A673 (cell line): ENCODE measurements at regions not wholly inside any gene's neighbourhood (a gene's known extent, or its start where the extent isn't known, plus 50 kb on each side); places are given as distances from the start of the nearest gene placed in this dataset.

ENCODE experiments used
- BruUV-seq: library from RNA; stranded (reverse); fragments of 400-500 nt; replicated peaks from 2 replicates; lab custom pipeline; 2021; lab: Mats Ljungman, UMichigan
- CTCF ChIA-PET: fragments of 300-600 bp; sonication (Branson Sonifier 250); formaldehyde crosslinking; loops from one replicate; lab custom pipeline; 2022; ENCODE audit warnings: antibody characterized with exemption; lab: Charles Lee
- POLR2A ChIA-PET: fragments of 300-600 bp; sonication (Branson Sonifier 250); formaldehyde crosslinking; loops from one replicate; lab custom pipeline; 2022; ENCODE audit warnings: antibody characterized with exemption; ENCODE audit not compliant: low non-redundant PET; lab: Charles Lee
- DNase-seq: peaks from one replicate; pipeline ENCODE4 v3.0.0-alpha.2; 2015; ENCODE audit warnings: low spot score
- H3K27ac ChIP-seq: fragments of 200-600 bp; sonication (generic); 2 replicates; pipeline ENCODE4 v1.5.1; 2016; ENCODE audit warnings: mixed run types, low read depth, mild to moderate bottlenecking, mixed read lengths, antibody characterized with exemption, low read length; ENCODE audit not compliant: poor library complexity, severe bottlenecking
- H3K27me3 ChIP-seq: fragments of 200-600 bp; sonication (generic); replicated peaks from 2 replicates; pipeline ENCODE4 v1.6.1; 2017; ENCODE audit warnings: mixed run types, low read depth, mild to moderate bottlenecking, mixed read lengths, antibody characterized with exemption, low read length; ENCODE audit not compliant: insufficient read depth, poor library complexity
- H3K36me3 ChIP-seq: fragments of 200-600 bp; sonication (generic); 2 replicates; pipeline ENCODE4 v1.6.1; 2016; ENCODE audit warnings: mixed run types, mild to moderate bottlenecking, mixed read lengths, antibody characterized with exemption, low read length; ENCODE audit not compliant: insufficient read depth, poor library complexity, severe bottlenecking
- H3K4me1 ChIP-seq: fragments of 200-600 bp; sonication (generic); 2 replicates; pipeline ENCODE4 v1.6.1; 2017; ENCODE audit warnings: mixed run types, mild to moderate bottlenecking, mixed read lengths, antibody characterized with exemption, low read length; ENCODE audit not compliant: insufficient read depth, poor library complexity, severe bottlenecking
- H3K4me3 ChIP-seq: fragments of 200-600 bp; sonication (generic); 2 replicates; pipeline ENCODE4 v1.5.1; 2016; ENCODE audit warnings: low read depth, mixed run types, mild to moderate bottlenecking, mixed read lengths, low read length; ENCODE audit not compliant: poor library complexity, severe bottlenecking
- H3K9me3 ChIP-seq: fragments of 200-600 bp; sonication (generic); 2 replicates; pipeline ENCODE4 v1.6.1; 2016; ENCODE audit warnings: mixed run types, low read depth, mild to moderate bottlenecking, mixed read lengths, antibody characterized with exemption, low read length; ENCODE audit not compliant: poor library complexity, severe bottlenecking
- CTCF ChIP-seq: fragments of 300-800, 200-600 bp; sonication (generic); conservative IDR thresholded peaks from 2 replicates; pipeline ENCODE4 v1.5.1; 2017; ENCODE audit warnings: low read depth, mild to moderate bottlenecking, antibody characterized with exemption, low read length, moderate library complexity, mixed read lengths
- EZH2 ChIP-seq: fragments of 200-600 bp; sonication (generic); IDR thresholded peaks from 2 replicates; pipeline ENCODE4 v1.6.1; 2017; ENCODE audit warnings: borderline replicate concordance, low read depth, mild to moderate bottlenecking, mixed read lengths, antibody characterized with exemption, low read length; ENCODE audit not compliant: poor library complexity, severe bottlenecking
- intact Hi-C: fragments of 100-400 bp; cut with micrococcal nuclease; formaldehyde crosslinking; loops from one replicate; pipeline ENCODE4 v1.10.0; 2022; ENCODE audit not compliant: unreplicated experiment

- POLR2A ChIA-PET, result no interaction called here
- no peak for TF ChIP-seq CTCF
- no peak for TF ChIP-seq EZH2
- Histone ChIP-seq H3K4me1 (no peaks in the 10 kb centered on the region), H3K36me3 (no peaks in the 10 kb centered on the region), H3K9me3 (no peaks in the 10 kb centered on the region), H3K27me3 (no peaks in the 10 kb centered on the region), H3K27ac (no peak overlapping the region), H3K4me3 (no peak overlapping the region)
- BruUV-seq, result no TSS peak
- CTCF ChIA-PET, result no interaction called here
- intact Hi-C loops, result no loop called here
- DNase-seq, result no peak
These were observed 475.6 kb downstream of the KLF12 start for GRCh38 chr13:73658639-73659038.

GRCh38 chr13:73657821-73658540, 476.2 kb downstream of the KLF12 start:
- DNase-seq, result peak; percentile 39
- CTCF ChIA-PET, result no interaction called here
- H3K4me1 ChIP-seq, result no peaks in the 10 kb centered on the region
- BruUV-seq, result no TSS peak
- H3K27ac ChIP-seq, result no peak overlapping the region
- TF ChIP-seq CTCF (no peak), EZH2 (no peak)
- intact Hi-C loops, result no loop called here
- no peak overlapping the region for H3K4me3 ChIP-seq
- no peaks in the 10 kb centered on the region for H3K36me3 ChIP-seq
- POLR2A ChIA-PET, result no interaction called here
- H3K27me3 ChIP-seq, result no peaks in the 10 kb centered on the region
- H3K9me3 ChIP-seq, result no peaks in the 10 kb centered on the region

- BruUV-seq, result no TSS peak
- POLR2A ChIA-PET, result no interaction called here
- CTCF ChIA-PET, result no interaction called here
- H3K4me3 ChIP-seq, result no peak overlapping the region
- H3K27me3 ChIP-seq, result no peaks in the 10 kb centered on the region
- intact Hi-C loops, result no loop called here
- H3K27ac ChIP-seq, result no peak overlapping the region
- no peaks in the 10 kb centered on the region for H3K9me3 ChIP-seq
- TF ChIP-seq EZH2, result no peak
- TF ChIP-seq CTCF, result no peak
- H3K4me1 ChIP-seq, result no peaks in the 10 kb centered on the region
- no peaks in the 10 kb centered on the region for H3K36me3 ChIP-seq
- no peak for DNase-seq
These were observed 477.3 kb downstream of the KLF12 start for GRCh38 chr13:73656863-73657262.
